Small intestine (tissue), 7 donors: ENCODE measurements at regions not wholly inside any gene's neighbourhood (a gene's known extent, or its start where the extent isn't known, plus 50 kb on each side); places are given as distances from the start of the nearest gene placed in this dataset.

ENCODE experiments used
- DNase-seq, 2 donors: peaks; one replicate each; pipeline versions ENCODE4 v3.0.0 to v3.0.0-alpha.2; 2013
- FAIRE-seq: peaks from 2 replicates; lab custom pipeline; 2012; peaks lifted over from hg19 to GRCh38; lab: Jason Lieb, UNC
- H3K27ac ChIP-seq, 3 donors: one replicate each; pipeline ENCODE4 v1.5.1; 2013; ENCODE audit warnings: low read length in 2 of 3, mild to moderate bottlenecking in 2 of 3, control low read depth in 1 of 3, inconsistent platforms in 1 of 3, low read depth in 1 of 3, moderate library complexity in 1 of 3
- H3K27me3 ChIP-seq, 3 donors: one replicate each; pipeline ENCODE4 v1.6.1; 2013; ENCODE audit warnings: low read length in 3 of 3, inconsistent platforms in 1 of 3; ENCODE audit not compliant: control insufficient read depth in 3 of 3, insufficient read depth in 3 of 3
- H3K36me3 ChIP-seq, 3 donors: one replicate each; pipeline ENCODE4 v1.6.1; 2013; ENCODE audit warnings: low read length in 3 of 3, inconsistent platforms in 1 of 3, low read depth in 1 of 3, mild to moderate bottlenecking in 1 of 3, moderate library complexity in 1 of 3; ENCODE audit not compliant: control insufficient read depth in 3 of 3, insufficient read depth in 2 of 3
- H3K4me1 ChIP-seq, 3 donors: one replicate each; pipeline ENCODE4 v1.6.1; 2013; ENCODE audit warnings: low read length in 2 of 3, inconsistent platforms in 1 of 3, low read depth in 1 of 3, mild to moderate bottlenecking in 1 of 3, moderate library complexity in 1 of 3; ENCODE audit not compliant: control insufficient read depth in 3 of 3, insufficient read depth in 2 of 3
- H3K4me3 ChIP-seq, 3 donors: one replicate each; pipeline ENCODE4 v1.5.1; 2013; ENCODE audit warnings: low read length in 3 of 3, control low read depth in 1 of 3, inconsistent platforms in 1 of 3, low read depth in 1 of 3, mild to moderate bottlenecking in 1 of 3, moderate library complexity in 1 of 3
- H3K9me3 ChIP-seq, 2 donors: one replicate each; pipeline ENCODE4 v1.6.1; 2013; ENCODE audit warnings: low read depth in 1 of 2, low read length in 1 of 2; ENCODE audit not compliant: control insufficient read depth in 2 of 2, insufficient read depth in 1 of 2
- WGBS, 3 donors: extraction: QIAGEN DNeasy Blood & Tissue Kit; methylation state at CpG; one replicate each; pipeline ENCODE4 v1.1.7; 2013; 5-methylcytosine and 5-hydroxymethylcytosine counted together
- donor health status: healthy with polysubstance abuse.
- donor health status: control.
- donor health status: control.
- donor health status: Bipolar disorder and iron deficiency.
- donor health status: healthy.

DNA sequence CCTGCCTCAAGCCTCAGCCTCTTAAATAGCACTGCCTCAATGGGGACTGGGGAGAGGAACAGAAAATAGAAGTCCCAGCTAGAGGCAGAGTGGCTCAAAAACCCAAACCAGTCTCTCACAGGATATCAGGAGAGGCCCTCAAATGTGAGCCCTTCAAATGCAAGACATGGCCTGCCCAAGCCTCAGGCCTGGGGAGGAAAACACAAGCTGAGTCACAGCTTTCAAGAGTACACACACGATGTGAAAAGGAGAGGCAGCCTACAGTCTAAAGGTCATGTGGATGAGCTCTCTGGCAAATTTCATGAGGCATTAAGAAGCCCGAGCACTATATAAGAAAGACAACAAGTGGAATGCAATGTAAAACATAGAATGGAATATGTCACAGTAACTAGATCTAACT, 316.6 kb upstream of the MEX3C start:
- WGBS, 3 donors: 31 to 52% (median 41%) methylated on average over 2 of the region's 2 CpGs
- Histone ChIP-seq H3K27me3 (no peaks in the 10 kb centered on the region), H3K4me3 (no peak overlapping the region), H3K9me3 (no peaks in the 10 kb centered on the region), H3K27ac (no peak overlapping the region), H3K4me1 (no peaks in the 10 kb centered on the region), H3K36me3 (no peaks in the 10 kb centered on the region)
- peak in 1 of 2 donors; percentile 14 for DNase-seq
- FAIRE-seq: no peak

GRCh38 chr18:51516478-51517038, 319.1 kb upstream of the MEX3C start:
- no peak for FAIRE-seq
- no peaks in the 10 kb centered on the region for H3K4me1 ChIP-seq
- WGBS, 3 donors: 77 to 90% (median 85%) methylated on average over 5 of the region's 5 CpGs

DNA sequence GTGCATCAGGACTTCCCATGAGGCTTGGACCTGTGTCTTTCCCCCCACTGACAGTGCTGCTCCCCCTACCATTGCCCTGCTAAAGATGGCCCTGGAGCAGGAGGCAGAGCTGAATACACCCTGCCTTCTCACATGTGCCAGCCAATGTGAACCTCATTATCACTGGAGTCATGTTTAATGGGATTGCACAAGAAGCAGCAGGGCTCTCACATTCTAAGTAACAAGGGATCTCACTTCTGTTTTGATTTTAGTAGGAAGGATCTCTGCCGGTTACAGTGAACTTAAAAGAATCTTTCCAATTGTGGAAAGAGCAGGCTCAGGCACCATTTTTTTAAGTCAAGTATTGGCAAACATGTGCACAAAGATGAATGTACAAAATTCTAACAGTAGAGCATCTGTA, 322.1 kb upstream of the MEX3C start:
- FAIRE-seq (no peak), DNase-seq (no peak)
- Histone ChIP-seq H3K27me3 (no peaks in the 10 kb centered on the region), H3K4me1 (no peaks in the 10 kb centered on the region), H3K27ac (no peak overlapping the region), H3K36me3 (no peaks in the 10 kb centered on the region), H3K4me3 (no peak overlapping the region), H3K9me3 (no peaks in the 10 kb centered on the region)
- WGBS, 3 donors: 66 to 73% (median 71%) methylated on average over 1 of the region's 1 CpG

More at GRCh38 chr18:51516478-51517038, 319.1 kb upstream of the MEX3C start:
- Histone ChIP-seq H3K4me3 (no peak overlapping the region), H3K36me3 (no peaks in the 10 kb centered on the region), H3K27me3 (no peaks in the 10 kb centered on the region), H3K27ac (no peak overlapping the region), H3K9me3 (no peaks in the 10 kb centered on the region)
- no peak for DNase-seq

- Histone ChIP-seq H3K36me3 (no peaks in the 10 kb centered on the region), H3K4me3 (no peak overlapping the region), H3K4me1 (no peaks in the 10 kb centered on the region), H3K27me3 (no peaks in the 10 kb centered on the region), H3K27ac (no peak overlapping the region), H3K9me3 (no peaks in the 10 kb centered on the region)
- DNase-seq (no peak), FAIRE-seq (no peak)
- WGBS, 3 donors: 65 to 87% (median 67%) methylated on average over 1 of the region's 1 CpG
These were observed 323.2 kb upstream of the MEX3C start for GRCh38 chr18:51520676-51521180.

- no peaks in the 10 kb centered on the region for H3K27me3 ChIP-seq
- no peak for FAIRE-seq
- 63 to 71% (median 69%) methylated on average over 7 of the region's 7 CpGs for WGBS, 3 donors
- no peak overlapping the region for H3K27ac ChIP-seq
- no peaks in the 10 kb centered on the region for H3K4me1 ChIP-seq
- H3K9me3 ChIP-seq: no peaks in the 10 kb centered on the region
- H3K4me3 ChIP-seq: no peak overlapping the region
- H3K36me3 ChIP-seq: no peaks in the 10 kb centered on the region
- no peak for DNase-seq
These were observed 324.9 kb upstream of the MEX3C start for GRCh38 chr18:51522338-51522737.

- H3K36me3 ChIP-seq: no peaks in the 10 kb centered on the region
- no peaks in the 10 kb centered on the region for H3K27me3 ChIP-seq
- no peak overlapping the region for H3K4me3 ChIP-seq
- DNase-seq: no peak
- no peak for FAIRE-seq
- H3K27ac ChIP-seq: no peak overlapping the region
- WGBS, 3 donors: 78 to 89% (median 87%) methylated on average over 3 of the region's 3 CpGs
- no peaks in the 10 kb centered on the region for H3K4me1 ChIP-seq
- H3K9me3 ChIP-seq: no peaks in the 10 kb centered on the region
These were observed 325.3 kb upstream of the MEX3C start for GRCh38 chr18:51522821-51523220.

DNA sequence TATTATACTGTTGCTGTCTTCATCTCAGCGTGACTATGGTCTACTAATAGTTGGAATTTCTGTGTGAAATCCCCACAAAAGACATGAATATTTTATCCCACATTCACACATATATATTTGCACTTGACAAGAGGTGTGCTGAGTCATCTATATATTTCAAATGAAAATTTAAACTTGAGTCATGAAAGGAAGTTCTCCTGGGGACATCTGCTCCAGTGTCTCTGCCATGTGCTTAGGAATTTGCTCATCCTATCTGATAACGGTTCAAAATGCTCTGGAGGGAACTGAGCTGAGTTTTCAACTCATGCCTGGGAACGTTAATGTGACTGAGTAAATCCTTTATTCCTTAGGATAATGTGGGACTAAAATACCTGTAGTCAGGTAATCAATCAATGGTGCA, 326.2 kb upstream of the MEX3C start:
- no peaks in the 10 kb centered on the region for H3K4me1 ChIP-seq
- no peaks in the 10 kb centered on the region for H3K27me3 ChIP-seq
- FAIRE-seq (no peak), DNase-seq (no peak)
- H3K4me3 ChIP-seq: no peak overlapping the region
- no peak overlapping the region for H3K27ac ChIP-seq
- H3K36me3 ChIP-seq: no peaks in the 10 kb centered on the region
- H3K9me3 ChIP-seq: no peaks in the 10 kb centered on the region
- 59 to 73% (median 67%) methylated on average over 3 of the region's 3 CpGs for WGBS, 3 donors

- Histone ChIP-seq H3K27me3 (no peaks in the 10 kb centered on the region), H3K4me1 (no peaks in the 10 kb centered on the region), H3K36me3 (no peaks in the 10 kb centered on the region), H3K9me3 (no peaks in the 10 kb centered on the region), H3K27ac (no peak overlapping the region), H3K4me3 (no peak overlapping the region)
- DNase-seq (no peak), FAIRE-seq (no peak)
- 73 to 78% (median 75%) methylated on average over 4 of the region's 4 CpGs for WGBS, 3 donors
These were observed 328.2 kb upstream of the MEX3C start for GRCh38 chr18:51525453-51526225.
